ENCODE measurements at regions not wholly inside any gene's neighbourhood (a gene's known extent, or its start where the extent isn't known, plus 50 kb on each side); places are given as distances from the start of the nearest gene placed in this dataset.

- Mint-ChIP-seq H3K4me1 (ENCODE audit: low read depth) (no peaks in the 10 kb centered on the region), H3K27ac (ENCODE audit: unreplicated experiment) (no peak overlapping the region)
- no peak for DNase-seq (ENCODE audit: low spot score)
Measured at GRCh38 chr4:11548597-11549082, 119.9 kb upstream of the HS3ST1 start.

GRCh38 chr4:11546391-11547175 is 117.9 kb upstream of the HS3ST1 start:
- no peaks in the 10 kb centered on the region for H3K4me1 Mint-ChIP-seq (ENCODE audit: low read depth)
- H3K9me3 Mint-ChIP-seq (ENCODE audit: low read depth), result peaks cover 3% of the 10 kb centered on the region
- no peak overlapping the region for H3K27ac Mint-ChIP-seq (ENCODE audit: unreplicated experiment)
- TF ChIP-seq CTCF (IDR thresholded peaks at IDR 0.05), result no peak
- DNase-seq (ENCODE audit: low spot score), result no peak
- no peak overlapping the region for H3K4me3 Mint-ChIP-seq (ENCODE audit: unreplicated experiment)
- H3K36me3 Mint-ChIP-seq (ENCODE audit: low read depth), result no peaks in the 10 kb centered on the region
- H3K27me3 Mint-ChIP-seq (ENCODE audit: low read depth), result no peaks in the 10 kb centered on the region

More at GRCh38 chr4:11548597-11549082, 119.9 kb upstream of the HS3ST1 start:
- no peak overlapping the region for H3K4me3 Mint-ChIP-seq (ENCODE audit: unreplicated experiment)
- no peaks in the 10 kb centered on the region for H3K36me3 Mint-ChIP-seq (ENCODE audit: low read depth)
- H3K9me3 Mint-ChIP-seq (ENCODE audit: low read depth), result peaks cover 6% of the 10 kb centered on the region
- TF ChIP-seq CTCF (IDR thresholded peaks at IDR 0.05), result no peak
- H3K27me3 Mint-ChIP-seq (ENCODE audit: low read depth), result no peaks in the 10 kb centered on the region

- H3K4me1 Mint-ChIP-seq (ENCODE audit: low read depth), result no peaks in the 10 kb centered on the region
- H3K36me3 Mint-ChIP-seq (ENCODE audit: low read depth), result no peaks in the 10 kb centered on the region
- DNase-seq (ENCODE audit: low spot score), result no peak
- H3K27me3 Mint-ChIP-seq (ENCODE audit: low read depth), result no peaks in the 10 kb centered on the region
- TF ChIP-seq CTCF (IDR thresholded peaks at IDR 0.05), result no peak
- H3K27ac Mint-ChIP-seq (ENCODE audit: unreplicated experiment), result no peak overlapping the region
- no peak overlapping the region for H3K4me3 Mint-ChIP-seq (ENCODE audit: unreplicated experiment)
- peaks cover 3% of the 10 kb centered on the region for H3K9me3 Mint-ChIP-seq (ENCODE audit: low read depth)
Measured at GRCh38 chr4:11545651-11546050, 117.0 kb upstream of the HS3ST1 start.

- DNase-seq (ENCODE audit: low spot score), result no peak
- TF ChIP-seq CTCF (IDR thresholded peaks at IDR 0.05), result no peak
- H3K9me3 Mint-ChIP-seq (ENCODE audit: low read depth), result peaks cover 3% of the 10 kb centered on the region
- H3K4me3 Mint-ChIP-seq (ENCODE audit: unreplicated experiment), result no peak overlapping the region
- no peaks in the 10 kb centered on the region for H3K4me1 Mint-ChIP-seq (ENCODE audit: low read depth)
- no peaks in the 10 kb centered on the region for H3K27me3 Mint-ChIP-seq (ENCODE audit: low read depth)
- H3K36me3 Mint-ChIP-seq (ENCODE audit: low read depth), result no peaks in the 10 kb centered on the region
- H3K27ac Mint-ChIP-seq (ENCODE audit: unreplicated experiment), result no peak overlapping the region
Measured at GRCh38 chr4:11544211-11544610, 115.5 kb upstream of the HS3ST1 start.

GRCh38 chr4:11543706-11544105 is 115.0 kb upstream of the HS3ST1 start:
- Mint-ChIP-seq H3K36me3 (ENCODE audit: low read depth) (no peaks in the 10 kb centered on the region), H3K9me3 (ENCODE audit: low read depth) (no peaks in the 10 kb centered on the region), H3K27me3 (ENCODE audit: low read depth) (no peaks in the 10 kb centered on the region), H3K4me1 (ENCODE audit: low read depth) (no peaks in the 10 kb centered on the region), H3K4me3 (ENCODE audit: unreplicated experiment) (no peak overlapping the region), H3K27ac (ENCODE audit: unreplicated experiment) (no peak overlapping the region)
- DNase-seq (ENCODE audit: low spot score), result no peak
- TF ChIP-seq CTCF (IDR thresholded peaks at IDR 0.05), result no peak

Data from chondrocyte (in vitro differentiated cells).